Natural killer cell (primary cell): ENCODE measurements at regions not wholly inside any gene's neighbourhood (a gene's known extent, or its start where the extent isn't known, plus 50 kb on each side); places are given as distances from the start of the nearest gene placed in this dataset.

ENCODE experiments used
- ATAC-seq, 3 donors: fragments of 150-1000 bp in 2 of 3; fragments of 200-7000 bp in 1 of 3; cut with Tn5 transposase; 1 replicate in 1 of 3; 2 replicates in 2 of 3; pipeline ENCODE4 v1.10.0; 2021; ENCODE audit warnings: mild to moderate bottlenecking in 2 of 3, moderate library complexity in 2 of 3
- DNase-seq, 2 donors: peaks; one replicate each; pipeline versions ENCODE4 v3.0.0 to v3.0.0-alpha.2; 2013 to 2021; ENCODE audit warnings: mixed read lengths in 1 of 2
- H3K27ac ChIP-seq: one replicate; pipeline ENCODE4 v1.5.1; 2013; ENCODE audit warnings: mild to moderate bottlenecking, low read length
- H3K27me3 ChIP-seq: one replicate; pipeline ENCODE4 v1.6.1; 2013; ENCODE audit warnings: low read length; ENCODE audit not compliant: control insufficient read depth, insufficient read depth
- H3K36me3 ChIP-seq: one replicate; pipeline ENCODE4 v1.6.1; 2013; ENCODE audit warnings: low read length; ENCODE audit not compliant: control insufficient read depth, insufficient read depth
- H3K4me1 ChIP-seq: one replicate; pipeline ENCODE4 v1.6.1; 2013; ENCODE audit warnings: low read length; ENCODE audit not compliant: control insufficient read depth, insufficient read depth
- H3K4me3 ChIP-seq: one replicate; pipeline ENCODE4 v1.5.1; 2013; ENCODE audit warnings: low read length
- H3K9me3 ChIP-seq: one replicate; pipeline ENCODE4 v1.6.1; 2013; ENCODE audit warnings: low read length; ENCODE audit not compliant: control insufficient read depth, insufficient read depth
- H3K27ac Mint-ChIP-seq, 2 donors: one replicate each; pipeline ENCODE4 v1.8.0; 2022; ENCODE audit warnings: mild to moderate bottlenecking in 2 of 2, mixed read lengths in 2 of 2, moderate library complexity in 1 of 2
- H3K27me3 Mint-ChIP-seq, 2 donors: one replicate each; pipeline ENCODE4 v1.8.0; 2022; ENCODE audit warnings: low read depth in 2 of 2, mixed read lengths in 2 of 2
- H3K36me3 Mint-ChIP-seq: one replicate; pipeline ENCODE4 v1.8.0; 2022; ENCODE audit warnings: mixed read lengths
- H3K4me1 Mint-ChIP-seq, 2 donors: one replicate each; pipeline ENCODE4 v1.8.0; 2022; ENCODE audit warnings: mixed read lengths in 2 of 2
- H3K4me3 Mint-ChIP-seq: one replicate; pipeline ENCODE4 v1.8.0; 2022; ENCODE audit warnings: mild to moderate bottlenecking, moderate library complexity, mixed read lengths
- H3K9me3 Mint-ChIP-seq, 2 donors: one replicate each; pipeline ENCODE4 v1.8.0; 2022; ENCODE audit warnings: mixed read lengths in 2 of 2
- CTCF ChIP-seq: fragments of 200-600 bp; IDR thresholded peaks from one replicate; pipeline ENCODE4 v1.8.0; 2022; ENCODE audit warnings: antibody characterized with exemption
- WGBS: methylation state at CpG from one replicate; pipeline ENCODE4 v1.1.7; 2013; ENCODE audit warnings: missing lambda C conversion rate; ENCODE audit not compliant: insufficient coverage; 5-methylcytosine and 5-hydroxymethylcytosine counted together
- intact Hi-C: fragments of 100-400 bp; cut with micrococcal nuclease; formaldehyde crosslinking; loops from one replicate; pipeline ENCODE4 v1.14.2; 2022

GRCh38 chr6:113318575-113318917, 538.6 kb upstream of the MARCKS start:
- no peaks in the 10 kb centered on the region for H3K4me1 Mint-ChIP-seq
- no peak for ATAC-seq
- Histone ChIP-seq H3K4me1 (no peaks in the 10 kb centered on the region), H3K4me3 (no peak overlapping the region), H3K36me3 (no peaks in the 10 kb centered on the region), H3K9me3 (no peaks in the 10 kb centered on the region), H3K27ac (no peak overlapping the region), H3K27me3 (no peaks in the 10 kb centered on the region)
- peaks cover 7 to 13% of the 10 kb centered on the region in 2 donors for H3K9me3 Mint-ChIP-seq
- peaks cover 0 to 2% of the 10 kb centered on the region in 2 donors for H3K27me3 Mint-ChIP-seq
- 35% methylated on average over 5 of the region's 5 CpGs for WGBS
- DNase-seq = no peak
- no peak overlapping the region for H3K4me3 Mint-ChIP-seq
- H3K36me3 Mint-ChIP-seq = no peaks in the 10 kb centered on the region
- no peak for TF ChIP-seq CTCF
- H3K27ac Mint-ChIP-seq = no peak overlapping the region
- intact Hi-C loops = no loop called here

- WGBS = 94% methylated on average over 2 of the region's 2 CpGs
- Mint-ChIP-seq H3K27me3 (no peaks in the 10 kb centered on the region), H3K36me3 (no peaks in the 10 kb centered on the region), H3K9me3 (peaks cover 7 to 9% of the 10 kb centered on the region in 2 donors), H3K4me1 (no peaks in the 10 kb centered on the region), H3K4me3 (no peak overlapping the region), H3K27ac (no peak overlapping the region)
- intact Hi-C loops = no loop called here
- ATAC-seq (no peak), DNase-seq (no peak)
- H3K27ac ChIP-seq = no peak overlapping the region
- no peaks in the 10 kb centered on the region for H3K4me1 ChIP-seq
- no peaks in the 10 kb centered on the region for H3K9me3 ChIP-seq
- no peak for TF ChIP-seq CTCF
- H3K36me3 ChIP-seq = no peaks in the 10 kb centered on the region
- H3K4me3 ChIP-seq = no peak overlapping the region
- no peaks in the 10 kb centered on the region for H3K27me3 ChIP-seq
These were observed 536.5 kb upstream of the MARCKS start for GRCh38 chr6:113320653-113321052.

- H3K9me3 Mint-ChIP-seq = peaks cover 3 to 4% of the 10 kb centered on the region in 2 donors
- H3K36me3 Mint-ChIP-seq = no peaks in the 10 kb centered on the region
- no peak overlapping the region for H3K4me3 Mint-ChIP-seq
- H3K27ac Mint-ChIP-seq = no peak overlapping the region
- no peaks in the 10 kb centered on the region for H3K36me3 ChIP-seq
- H3K27me3 ChIP-seq = no peaks in the 10 kb centered on the region
- H3K27ac ChIP-seq = no peak overlapping the region
- H3K4me3 ChIP-seq = no peak overlapping the region
- H3K4me1 Mint-ChIP-seq = no peaks in the 10 kb centered on the region
- TF ChIP-seq CTCF = no peak
- H3K9me3 ChIP-seq = no peaks in the 10 kb centered on the region
- intact Hi-C loops = no loop called here
- ATAC-seq (no peak), DNase-seq (no peak)
- H3K4me1 ChIP-seq = no peaks in the 10 kb centered on the region
- H3K27me3 Mint-ChIP-seq = no peaks in the 10 kb centered on the region
- WGBS = 92% methylated on average over 3 of the region's 3 CpGs
These were observed 530.4 kb upstream of the MARCKS start for GRCh38 chr6:113326781-113327180.

- no peaks in the 10 kb centered on the region for H3K9me3 ChIP-seq
- Mint-ChIP-seq H3K9me3 (peaks cover 2 to 7% of the 10 kb centered on the region in 2 donors), H3K27ac (no peak overlapping the region), H3K4me1 (no peaks in the 10 kb centered on the region), H3K27me3 (no peaks in the 10 kb centered on the region), H3K4me3 (no peak overlapping the region), H3K36me3 (no peaks in the 10 kb centered on the region)
- intact Hi-C loops = no loop called here
- no peak for TF ChIP-seq CTCF
- no peak overlapping the region for H3K4me3 ChIP-seq
- no peak overlapping the region for H3K27ac ChIP-seq
- WGBS = 89% methylated on average over 4 of the region's 4 CpGs
- DNase-seq = no peak
- no peaks in the 10 kb centered on the region for H3K4me1 ChIP-seq
- H3K27me3 ChIP-seq = no peaks in the 10 kb centered on the region
- ATAC-seq = no peak
- H3K36me3 ChIP-seq = no peaks in the 10 kb centered on the region
These were observed 528.2 kb upstream of the MARCKS start for GRCh38 chr6:113328886-113329381.
